Stimulated activated naive CD8-positive, alpha-beta T cell treated with anti-CD3 and anti-CD28 coated beads, Interleukin-15, amount 100 ng/mL, for 72 hours (primary cell): ENCODE measurements at regions not wholly inside any gene's neighbourhood (a gene's known extent, or its start where the extent isn't known, plus 50 kb on each side); places are given as distances from the start of the nearest gene placed in this dataset.

ENCODE experiments used
- ATAC-seq: fragments of 150-1000 bp; cut with Tn5 transposase; 2 replicates; pipeline ENCODE4 v1.10.0; 2021; ENCODE audit warnings: mild to moderate bottlenecking, moderate library complexity
- DNase-seq, 2 donors: peaks; one replicate each; pipeline ENCODE4 v3.0.0; 2021 to 2022
- H3K27ac Mint-ChIP-seq, 2 donors: one replicate each; pipeline ENCODE4 v1.8.0; 2022; ENCODE audit warnings: mild to moderate bottlenecking in 2 of 2, mixed read lengths in 2 of 2, moderate library complexity in 2 of 2
- H3K27me3 Mint-ChIP-seq: one replicate; pipeline ENCODE4 v1.8.0; 2022; ENCODE audit warnings: mixed read lengths
- H3K4me1 Mint-ChIP-seq: one replicate; pipeline ENCODE4 v1.8.0; 2022; ENCODE audit warnings: mild to moderate bottlenecking, mixed read lengths
- H3K4me3 Mint-ChIP-seq, 2 donors: one replicate each; pipeline ENCODE4 v1.8.0; 2022; ENCODE audit warnings: mild to moderate bottlenecking in 2 of 2, mixed read lengths in 2 of 2, moderate library complexity in 1 of 2
- H3K9me3 Mint-ChIP-seq, 2 donors: one replicate each; pipeline ENCODE4 v1.8.0; 2022; ENCODE audit warnings: mixed read lengths in 2 of 2

DNA sequence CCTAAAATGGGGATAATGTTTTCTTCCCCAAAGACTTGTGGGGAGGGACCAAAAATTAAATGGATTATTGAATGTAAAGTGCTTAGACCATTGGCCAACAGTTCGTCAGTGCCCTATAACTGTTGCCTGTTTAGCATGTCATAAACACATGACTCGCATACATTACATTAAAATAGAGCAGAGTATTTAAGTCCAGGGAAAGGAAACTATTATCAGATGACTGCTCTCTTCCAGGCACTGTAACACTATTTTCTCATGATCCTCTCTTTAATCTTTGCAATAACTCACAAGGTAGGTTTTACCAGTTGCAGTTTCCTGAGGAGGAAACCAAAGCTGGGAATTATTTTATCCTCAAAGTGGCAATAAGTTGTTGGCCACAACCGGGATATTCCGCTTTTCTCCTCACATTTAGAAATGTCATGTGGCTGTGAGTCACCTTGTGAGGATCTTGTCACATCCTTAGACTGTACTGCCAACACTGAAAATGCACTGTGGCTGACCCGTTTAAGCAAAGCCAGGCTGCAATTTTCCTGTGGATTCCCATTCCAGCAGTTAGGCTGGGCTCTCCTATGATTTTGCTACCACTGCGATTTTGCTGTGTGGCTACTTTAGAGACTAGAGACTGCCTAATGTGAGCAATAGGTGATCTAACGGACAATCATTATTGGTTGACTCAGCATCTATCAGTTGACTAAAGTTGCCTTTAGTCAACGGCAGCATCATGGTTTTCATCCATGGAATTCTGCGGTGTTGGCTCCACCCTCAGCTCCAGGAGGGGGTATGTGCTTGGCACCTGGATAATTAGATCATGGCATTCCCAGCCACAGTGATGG lies 58.3 kb upstream of the DHX40 start:
- Mint-ChIP-seq H3K27ac (no peak overlapping the region), H3K4me3 (no peak overlapping the region), H3K27me3 (no peaks in the 10 kb centered on the region), H3K4me1 (no peaks in the 10 kb centered on the region), H3K9me3 (no peaks in the 10 kb centered on the region)
- DNase-seq = no peak
- ATAC-seq = no peak

DNA sequence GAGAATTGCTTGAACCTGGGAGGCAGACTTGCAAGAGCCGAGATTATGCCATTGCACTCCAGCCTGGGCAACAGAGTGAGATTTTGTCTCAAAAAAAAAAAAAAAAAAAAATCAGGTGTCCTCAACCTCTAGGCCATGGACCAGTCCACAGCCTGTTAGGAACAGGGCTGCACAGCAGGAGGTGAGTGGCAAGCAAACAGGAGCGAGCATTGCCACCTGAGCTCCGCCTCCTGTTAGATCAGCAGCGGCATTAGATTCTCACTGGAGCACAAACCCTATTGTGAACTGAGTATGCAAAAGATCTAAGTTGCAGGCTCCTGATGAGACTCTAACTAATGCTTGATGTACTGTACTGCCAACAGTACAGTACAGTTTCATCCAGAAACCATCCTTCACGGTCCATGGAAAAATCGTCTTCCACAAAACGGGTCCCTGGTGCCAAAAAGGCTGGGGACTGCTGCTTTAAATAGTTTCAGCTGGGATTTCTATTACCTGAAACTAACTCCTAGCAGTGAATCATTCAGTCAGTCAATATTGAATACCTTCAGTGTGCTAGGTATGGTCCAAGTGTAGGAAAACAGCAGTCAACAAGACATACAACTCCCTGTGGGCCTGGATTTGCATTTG lies 56.3 kb upstream of the DHX40 start:
- ATAC-seq (no peak), DNase-seq (no peak)
- no peaks in the 10 kb centered on the region for H3K4me1 Mint-ChIP-seq
- no peak overlapping the region for H3K27ac Mint-ChIP-seq
- H3K9me3 Mint-ChIP-seq = no peaks in the 10 kb centered on the region
- no peaks in the 10 kb centered on the region for H3K27me3 Mint-ChIP-seq
- no peak overlapping the region for H3K4me3 Mint-ChIP-seq

DNA sequence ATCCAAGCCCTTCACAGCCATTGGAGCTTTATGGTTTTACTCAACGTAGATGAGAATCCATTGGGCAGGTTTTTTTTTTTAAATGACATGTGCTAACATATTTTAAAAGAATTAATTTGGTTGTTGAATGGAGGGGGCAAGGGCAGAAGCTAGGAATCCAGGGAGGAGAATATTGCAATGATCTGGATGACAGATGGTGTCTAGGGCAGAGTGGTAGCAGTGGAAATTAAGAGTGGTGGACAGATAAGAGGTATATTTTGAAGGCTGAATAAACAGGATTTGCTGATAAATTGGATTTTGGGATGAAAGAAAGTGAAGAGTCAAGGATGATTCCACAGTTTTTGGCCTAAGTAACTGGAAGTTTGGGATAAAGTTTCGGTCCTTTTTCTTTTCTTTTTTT lies 54.8 kb upstream of the DHX40 start:
- no peak for DNase-seq
- H3K27me3 Mint-ChIP-seq = no peaks in the 10 kb centered on the region
- no peak overlapping the region for H3K27ac Mint-ChIP-seq
- ATAC-seq = no peak
- no peak overlapping the region for H3K4me3 Mint-ChIP-seq
- H3K9me3 Mint-ChIP-seq = no peaks in the 10 kb centered on the region
- H3K4me1 Mint-ChIP-seq = no peaks in the 10 kb centered on the region

DNA sequence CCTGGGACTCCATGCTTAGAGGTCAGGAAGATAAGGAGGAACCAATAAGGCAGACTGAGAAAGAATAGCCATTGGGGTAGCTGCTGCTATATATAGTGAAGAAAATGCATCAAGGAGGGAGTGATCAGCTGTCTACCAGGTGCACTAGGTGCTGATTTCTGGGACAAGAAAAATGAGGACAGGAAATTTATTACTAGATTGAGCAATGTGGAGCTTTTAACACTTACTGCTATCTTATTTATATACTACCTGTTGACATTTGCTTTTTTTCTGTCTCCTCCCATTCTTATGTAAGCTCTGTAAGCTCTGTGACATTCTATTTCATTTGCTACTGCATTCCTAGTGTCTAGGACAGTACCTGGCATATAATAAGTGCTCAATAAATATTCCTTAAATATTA lies 53.7 kb upstream of the DHX40 start:
- H3K9me3 Mint-ChIP-seq = no peaks in the 10 kb centered on the region
- H3K4me3 Mint-ChIP-seq = no peak overlapping the region
- H3K27ac Mint-ChIP-seq = no peak overlapping the region
- no peaks in the 10 kb centered on the region for H3K4me1 Mint-ChIP-seq
- DNase-seq (no peak), ATAC-seq (no peak)
- H3K27me3 Mint-ChIP-seq = no peaks in the 10 kb centered on the region

DNA sequence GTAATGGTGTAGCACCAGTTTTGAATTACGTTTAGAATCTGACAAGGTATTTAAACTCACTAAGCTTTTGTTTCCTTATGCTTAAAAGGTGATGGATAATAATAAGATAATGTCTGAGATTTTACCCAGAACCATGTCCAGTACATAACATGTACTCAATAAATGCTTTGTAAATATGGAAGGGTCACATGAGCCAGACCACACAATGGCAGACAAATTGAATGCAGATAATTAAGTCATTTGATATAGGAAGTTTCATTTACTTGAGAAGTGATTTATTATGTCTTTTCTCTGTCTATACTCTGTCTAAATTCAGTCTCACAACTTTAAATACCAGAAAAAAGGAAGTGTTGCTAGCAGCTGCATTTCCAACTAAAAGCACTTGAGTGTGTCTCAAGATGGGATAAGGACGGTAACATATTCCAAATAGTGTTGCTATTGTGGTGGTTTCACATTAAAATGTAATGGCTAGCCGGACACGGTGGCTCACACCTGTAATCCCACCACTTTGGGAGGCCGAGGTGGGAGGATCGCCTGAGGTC lies 52.5 kb upstream of the DHX40 start:
- Mint-ChIP-seq H3K9me3 (no peaks in the 10 kb centered on the region), H3K27ac (no peak overlapping the region), H3K4me1 (no peaks in the 10 kb centered on the region), H3K4me3 (no peak overlapping the region), H3K27me3 (no peaks in the 10 kb centered on the region)
- no peak for ATAC-seq
- DNase-seq = no peak

DNA sequence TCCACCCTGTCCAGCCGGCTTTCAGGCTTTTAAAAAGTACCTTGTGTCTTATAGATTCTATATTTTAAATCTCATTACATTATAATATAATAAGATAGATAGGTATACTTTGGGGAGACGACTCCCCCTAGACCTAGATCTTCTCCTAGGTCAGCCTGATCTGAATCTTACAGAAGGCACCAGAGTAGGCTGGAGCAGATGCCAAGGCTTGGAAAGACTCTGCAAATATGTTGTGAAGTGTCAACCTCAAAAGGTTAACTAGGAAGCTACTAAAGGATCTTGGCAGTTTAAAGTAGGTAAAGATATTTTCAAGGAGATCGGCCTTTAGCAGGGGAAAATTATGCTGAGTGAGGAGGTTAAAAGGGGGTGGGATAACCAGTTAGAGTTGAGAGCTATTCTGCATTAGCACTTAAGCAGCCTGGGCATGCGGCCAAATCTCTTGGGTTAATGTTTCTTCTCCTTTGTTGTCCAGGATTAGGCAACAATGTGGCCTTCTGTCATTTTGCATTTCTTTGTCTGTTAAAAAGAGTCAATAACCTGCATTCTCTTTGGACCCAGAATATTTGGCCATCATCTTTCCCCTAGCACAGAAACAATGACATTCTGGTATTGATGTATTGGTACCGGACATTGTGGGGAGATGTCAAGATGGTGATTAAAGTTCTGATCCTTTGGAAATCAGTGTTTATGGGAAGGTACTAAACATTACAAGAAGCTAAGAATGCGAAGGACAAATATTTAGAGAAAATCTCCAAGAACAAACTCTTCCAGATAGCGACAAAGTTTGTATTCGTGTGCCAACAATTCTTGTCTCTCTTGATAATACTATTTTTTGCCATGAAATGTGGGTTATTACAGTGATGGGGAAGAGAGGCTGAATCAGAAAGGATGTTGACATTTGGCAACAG lies 51.2 kb upstream of the DHX40 start:
- Mint-ChIP-seq H3K9me3 (no peaks in the 10 kb centered on the region), H3K4me1 (no peaks in the 10 kb centered on the region), H3K27me3 (no peaks in the 10 kb centered on the region), H3K4me3 (no peak overlapping the region), H3K27ac (no peak overlapping the region)
- ATAC-seq (no peak), DNase-seq (no peak)
